Astrocyte (in vitro differentiated cells and primary cell): ENCODE measurements at regions not wholly inside any gene's neighbourhood (a gene's known extent, or its start where the extent isn't known, plus 50 kb on each side); places are given as distances from the start of the nearest gene placed in this dataset.

Source experiments
- DNase-seq: peaks from one replicate; pipeline ENCODE4 v3.0.0-alpha.2; 2010; ENCODE audit warnings: low read depth
- FAIRE-seq: peaks from 2 replicates; lab custom pipeline; 2011; peaks lifted over from hg19 to GRCh38; lab: Jason Lieb, UNC
- H2AFZ ChIP-seq: 2 replicates; pipeline ENCODE4 v1.6.0; 2012; ENCODE audit warnings: low read depth, low read length, inconsistent platforms
- H3K27ac ChIP-seq: 2 replicates; pipeline ENCODE4 v1.5.1; 2011; ENCODE audit warnings: low read depth, low read length, inconsistent platforms
- H3K27me3 ChIP-seq: 2 replicates; pipeline ENCODE4 v1.6.0; 2011; ENCODE audit warnings: low read length, inconsistent platforms; ENCODE audit not compliant: insufficient read depth
- H3K36me3 ChIP-seq: 2 replicates; pipeline ENCODE4 v1.5.1; 2011; ENCODE audit warnings: low read length, inconsistent platforms; ENCODE audit not compliant: insufficient read depth
- H3K4me1 ChIP-seq: 2 replicates; pipeline ENCODE4 v1.5.1; 2011; ENCODE audit warnings: low read length, inconsistent platforms; ENCODE audit not compliant: insufficient read depth
- H3K4me2 ChIP-seq: 2 replicates; pipeline ENCODE4 v1.6.0; 2012; ENCODE audit warnings: low read length, inconsistent platforms
- H3K4me3 ChIP-seq: 2 replicates; pipeline ENCODE4 v1.5.1; 2011; ENCODE audit warnings: low read depth, mild to moderate bottlenecking, low read length, inconsistent platforms; ENCODE audit not compliant: insufficient read depth
- H3K79me2 ChIP-seq: 2 replicates; pipeline ENCODE4 v1.6.0; 2012; ENCODE audit warnings: mild to moderate bottlenecking, low read length, inconsistent platforms; ENCODE audit not compliant: insufficient read depth
- H3K9ac ChIP-seq: 2 replicates; pipeline ENCODE4 v1.6.0; 2012; ENCODE audit warnings: mild to moderate bottlenecking, low read length, inconsistent platforms
- H3K9me3 ChIP-seq: 2 replicates; pipeline ENCODE4 v1.5.1; 2012; ENCODE audit warnings: low read depth, mild to moderate bottlenecking, low read length, inconsistent platforms; ENCODE audit not compliant: insufficient read depth
- H4K20me1 ChIP-seq: 2 replicates; pipeline ENCODE4 v1.6.0; 2012; ENCODE audit warnings: low read length, inconsistent platforms; ENCODE audit not compliant: insufficient read depth
- H3K27ac Mint-ChIP-seq: one replicate; pipeline ENCODE4 v1.8.0; 2021; ENCODE audit warnings: mild to moderate bottlenecking, mixed read lengths; ENCODE audit not compliant: unreplicated experiment
- H3K27me3 Mint-ChIP-seq: one replicate; pipeline ENCODE4 v1.8.0; 2021; ENCODE audit warnings: low read depth, mixed read lengths; ENCODE audit not compliant: unreplicated experiment
- H3K36me3 Mint-ChIP-seq: one replicate; pipeline ENCODE4 v1.8.0; 2021; ENCODE audit warnings: low read depth, mixed read lengths; ENCODE audit not compliant: unreplicated experiment
- H3K4me1 Mint-ChIP-seq: one replicate; pipeline ENCODE4 v1.8.0; 2021; ENCODE audit warnings: low read depth, mixed read lengths; ENCODE audit not compliant: unreplicated experiment
- H3K4me3 Mint-ChIP-seq: one replicate; pipeline ENCODE4 v1.8.0; 2021; ENCODE audit warnings: mild to moderate bottlenecking, moderate library complexity, mixed read lengths; ENCODE audit not compliant: unreplicated experiment
- H3K9me3 Mint-ChIP-seq: one replicate; pipeline ENCODE4 v1.8.0; 2021; ENCODE audit warnings: mild to moderate bottlenecking, mixed read lengths; ENCODE audit not compliant: unreplicated experiment
- CTCF ChIP-seq: IDR thresholded peaks from 2 replicates; pipeline ENCODE4 v1.5.1; 2011; ENCODE audit warnings: low read depth, mild to moderate bottlenecking, inconsistent platforms, low read length, moderate library complexity; ENCODE audit not compliant: insufficient read depth
- EZH2 ChIP-seq: IDR thresholded peaks from 2 replicates; pipeline ENCODE4 v1.6.1; 2012; ENCODE audit warnings: mild to moderate bottlenecking, low read length, inconsistent platforms; ENCODE audit not compliant: insufficient read depth

- no peak overlapping the region for H3K4me3 Mint-ChIP-seq
- Histone ChIP-seq H3K27me3 (no peaks in the 10 kb centered on the region), H3K27ac (no peak overlapping the region), H3K4me1 (no peaks in the 10 kb centered on the region), H3K9me3 (no peaks in the 10 kb centered on the region), H3K9ac (no peak overlapping the region), H4K20me1 (no peaks in the 10 kb centered on the region), H2AFZ (no peak overlapping the region), H3K4me2 (no peak overlapping the region), H3K36me3 (no peaks in the 10 kb centered on the region), H3K79me2 (no peaks in the 10 kb centered on the region), H3K4me3 (no peak overlapping the region)
- no peak for FAIRE-seq
- H3K9me3 Mint-ChIP-seq: peaks cover 20% of the 10 kb centered on the region
- peaks cover 6% of the 10 kb centered on the region for H3K27me3 Mint-ChIP-seq
- peaks cover 4% of the 10 kb centered on the region for H3K4me1 Mint-ChIP-seq
- peak; percentile 40 for TF ChIP-seq CTCF
- no peak for TF ChIP-seq EZH2
- H3K27ac Mint-ChIP-seq: no peak overlapping the region
- H3K36me3 Mint-ChIP-seq: no peaks in the 10 kb centered on the region
- no peak for DNase-seq
These were observed 97.9 kb upstream of the DLX2 start for GRCh38 chr2:172200495-172201085.

GRCh38 chr2:172204309-172204708 is 101.6 kb upstream of the DLX2 start:
- no peak overlapping the region for H3K27ac Mint-ChIP-seq
- H3K9me3 ChIP-seq: no peaks in the 10 kb centered on the region
- H3K4me1 ChIP-seq: peaks cover 6% of the 10 kb centered on the region
- peaks cover 8% of the 10 kb centered on the region for H3K9me3 Mint-ChIP-seq
- H3K9ac ChIP-seq: no peak overlapping the region
- FAIRE-seq (no peak), DNase-seq (no peak)
- H3K36me3 ChIP-seq: no peaks in the 10 kb centered on the region
- no peak overlapping the region for H3K4me3 ChIP-seq
- H3K4me1 Mint-ChIP-seq: peaks cover 3% of the 10 kb centered on the region
- no peaks in the 10 kb centered on the region for H3K27me3 ChIP-seq
- H3K27me3 Mint-ChIP-seq: peaks cover 6% of the 10 kb centered on the region
- H3K4me2 ChIP-seq: no peak overlapping the region
- no peak overlapping the region for H2AFZ ChIP-seq
- H3K79me2 ChIP-seq: no peaks in the 10 kb centered on the region
- no peaks in the 10 kb centered on the region for H3K36me3 Mint-ChIP-seq
- no peak for TF ChIP-seq EZH2
- no peak for TF ChIP-seq CTCF
- H4K20me1 ChIP-seq: no peaks in the 10 kb centered on the region
- no peak overlapping the region for H3K27ac ChIP-seq
- no peak overlapping the region for H3K4me3 Mint-ChIP-seq

- Histone ChIP-seq H3K36me3 (no peaks in the 10 kb centered on the region), H3K27ac (no peak overlapping the region), H3K79me2 (no peaks in the 10 kb centered on the region), H2AFZ (no peak overlapping the region), H3K4me2 (no peak overlapping the region), H3K9me3 (no peaks in the 10 kb centered on the region), H3K4me1 (peaks cover 9% of the 10 kb centered on the region), H3K9ac (no peak overlapping the region), H3K27me3 (no peaks in the 10 kb centered on the region), H4K20me1 (no peaks in the 10 kb centered on the region), H3K4me3 (no peak overlapping the region)
- no peak overlapping the region for H3K4me3 Mint-ChIP-seq
- H3K27me3 Mint-ChIP-seq: peaks cover 6% of the 10 kb centered on the region
- H3K36me3 Mint-ChIP-seq: no peaks in the 10 kb centered on the region
- TF ChIP-seq CTCF (no peak), EZH2 (no peak)
- peaks cover 6% of the 10 kb centered on the region for H3K4me1 Mint-ChIP-seq
- DNase-seq: no peak
- no peak for FAIRE-seq
- peaks cover 6% of the 10 kb centered on the region for H3K9me3 Mint-ChIP-seq
- no peak overlapping the region for H3K27ac Mint-ChIP-seq
These were observed 102.1 kb upstream of the DLX2 start for GRCh38 chr2:172204762-172205161.
